ENCODE measurements at regions not wholly inside any gene's neighbourhood (a gene's known extent, or its start where the extent isn't known, plus 50 kb on each side); places are given as distances from the start of the nearest gene placed in this dataset.
A peak's percentile ranks its signal among the peaks of the same experiment; 100 is the strongest.

- Mint-ChIP-seq H3K27ac (no peak overlapping the region), H3K4me1 (peaks cover 11% of the 10 kb centered on the region), H3K27me3 (ENCODE audit: low read depth) (no peaks in the 10 kb centered on the region), H3K36me3 (no peaks in the 10 kb centered on the region), H3K4me3 (no peak overlapping the region), H3K9me3 (no peaks in the 10 kb centered on the region)
- ATAC-seq: peak; percentile 46
- DNase-seq (ENCODE audit: low spot score): no peak
- CTCF ChIA-PET: no interaction called here
- TF ChIP-seq IRF1 (CRISPR knock-in tag; IDR thresholded peaks at IDR 0.05): no peak
- TF ChIP-seq ELF4 (CRISPR knock-in tag; IDR thresholded peaks at IDR 0.05; ENCODE audit: low read depth): no peak
- TF ChIP-seq ATF1 (CRISPR knock-in tag; IDR thresholded peaks at IDR 0.05): no peak
- no peak for TF ChIP-seq ZBTB21 (CRISPR knock-in tag; IDR thresholded peaks at IDR 0.05; ENCODE audit: borderline replicate concordance)
- TF ChIP-seq FOXJ3 (CRISPR knock-in tag; IDR thresholded peaks at IDR 0.05; ENCODE audit: borderline replicate concordance): no peak
- TF ChIP-seq MXD4 (CRISPR knock-in tag; IDR thresholded peaks at IDR 0.05; ENCODE audit: borderline replicate concordance): no peak
- POLR2A ChIA-PET: no interaction called here
These were observed 370.4 kb downstream of the IRS2 start for GRCh38 chr13:109416001-109416400.

GRCh38 chr13:109415057-109415456 is 371.3 kb downstream of the IRS2 start:
- CTCF ChIA-PET: no interaction called here
- Mint-ChIP-seq H3K27ac (no peak overlapping the region), H3K36me3 (no peaks in the 10 kb centered on the region), H3K4me1 (peaks cover 11% of the 10 kb centered on the region), H3K9me3 (no peaks in the 10 kb centered on the region), H3K4me3 (no peak overlapping the region), H3K27me3 (ENCODE audit: low read depth) (no peaks in the 10 kb centered on the region)
- POLR2A ChIA-PET: no interaction called here
- TF ChIP-seq ERG (CRISPR knock-in tag; IDR thresholded peaks at IDR 0.05): no peak
- no peak for TF ChIP-seq E2F4 (CRISPR knock-in tag; IDR thresholded peaks at IDR 0.05; ENCODE audit: borderline replicate concordance, low read depth)
- TF ChIP-seq HMGA2 (CRISPR knock-in tag; IDR thresholded peaks at IDR 0.05): no peak
- TF ChIP-seq ZNF121 (CRISPR knock-in tag; IDR thresholded peaks at IDR 0.05): no peak
- no peak for TF ChIP-seq CDX4 (CRISPR knock-in tag; IDR thresholded peaks at IDR 0.05; ENCODE audit: borderline replicate concordance)
- no peak for TF ChIP-seq HMGXB4 (CRISPR knock-in tag; IDR thresholded peaks at IDR 0.05)
- no peak for TF ChIP-seq ELF4 (CRISPR knock-in tag; IDR thresholded peaks at IDR 0.05; ENCODE audit: low read depth)
- no peak for TF ChIP-seq ZNF425 (CRISPR knock-in tag; conservative IDR thresholded peaks at IDR 0.05)
- no peak for TF ChIP-seq NFE2L1 (CRISPR knock-in tag; IDR thresholded peaks at IDR 0.05)
- no peak for TF ChIP-seq SMAD3 (CRISPR knock-in tag; IDR thresholded peaks at IDR 0.05; ENCODE audit: borderline replicate concordance)
- no peak for TF ChIP-seq MXD4 (CRISPR knock-in tag; IDR thresholded peaks at IDR 0.05; ENCODE audit: borderline replicate concordance)
- no peak for TF ChIP-seq ATF2 (CRISPR knock-in tag; IDR thresholded peaks at IDR 0.05; ENCODE audit: borderline replicate concordance, low read depth)
- TF ChIP-seq MAX (CRISPR knock-in tag; IDR thresholded peaks at IDR 0.05): no peak
- DNase-seq (ENCODE audit: low spot score) (no peak), ATAC-seq (no peak)
